Coronary artery (tissue), 2 donors: ENCODE measurements at regions not wholly inside any gene's neighbourhood (a gene's known extent, or its start where the extent isn't known, plus 50 kb on each side); places are given as distances from the start of the nearest gene placed in this dataset.

Experiments used
- DNase-seq: peaks from one replicate; pipeline ENCODE4 v3.0.0-alpha.2; 2017; ENCODE audit warnings: low spot score
- H3K27ac ChIP-seq, 2 donors: fragments of 200-600 bp; sonication (generic); one replicate each; pipeline ENCODE4 v1.5.1; 2016 to 2019
- H3K4me3 ChIP-seq: fragments of 200-600 bp; sonication (generic); 2 replicates; pipeline ENCODE4 v1.5.1; 2016; ENCODE audit warnings: mild to moderate bottlenecking, moderate library complexity
- TF ChIP-seq, protein P1 (sequence below): fragments of 200-600 bp; sonication (generic); IDR thresholded peaks from one replicate; pipeline ENCODE4 v1.5.1; 2019; ENCODE audit warnings: antibody characterized with exemption

- DNase-seq: no peak
- Histone ChIP-seq H3K4me3 (no peak overlapping the region), H3K27ac (no peak overlapping the region)
- TF ChIP-seq, protein P1, sequence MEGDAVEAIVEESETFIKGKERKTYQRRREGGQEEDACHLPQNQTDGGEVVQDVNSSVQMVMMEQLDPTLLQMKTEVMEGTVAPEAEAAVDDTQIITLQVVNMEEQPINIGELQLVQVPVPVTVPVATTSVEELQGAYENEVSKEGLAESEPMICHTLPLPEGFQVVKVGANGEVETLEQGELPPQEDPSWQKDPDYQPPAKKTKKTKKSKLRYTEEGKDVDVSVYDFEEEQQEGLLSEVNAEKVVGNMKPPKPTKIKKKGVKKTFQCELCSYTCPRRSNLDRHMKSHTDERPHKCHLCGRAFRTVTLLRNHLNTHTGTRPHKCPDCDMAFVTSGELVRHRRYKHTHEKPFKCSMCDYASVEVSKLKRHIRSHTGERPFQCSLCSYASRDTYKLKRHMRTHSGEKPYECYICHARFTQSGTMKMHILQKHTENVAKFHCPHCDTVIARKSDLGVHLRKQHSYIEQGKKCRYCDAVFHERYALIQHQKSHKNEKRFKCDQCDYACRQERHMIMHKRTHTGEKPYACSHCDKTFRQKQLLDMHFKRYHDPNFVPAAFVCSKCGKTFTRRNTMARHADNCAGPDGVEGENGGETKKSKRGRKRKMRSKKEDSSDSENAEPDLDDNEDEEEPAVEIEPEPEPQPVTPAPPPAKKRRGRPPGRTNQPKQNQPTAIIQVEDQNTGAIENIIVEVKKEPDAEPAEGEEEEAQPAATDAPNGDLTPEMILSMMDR: no peak
Observed at GRCh38 chr9:105188746-105189145, 55.7 kb upstream of the SLC44A1 start.

- Histone ChIP-seq H3K4me3 (no peak overlapping the region), H3K27ac (no peak overlapping the region)
- DNase-seq: no peak
- TF ChIP-seq, protein P1: no peak
Observed at GRCh38 chr9:105191508-105192121, 52.8 kb upstream of the SLC44A1 start.

DNA sequence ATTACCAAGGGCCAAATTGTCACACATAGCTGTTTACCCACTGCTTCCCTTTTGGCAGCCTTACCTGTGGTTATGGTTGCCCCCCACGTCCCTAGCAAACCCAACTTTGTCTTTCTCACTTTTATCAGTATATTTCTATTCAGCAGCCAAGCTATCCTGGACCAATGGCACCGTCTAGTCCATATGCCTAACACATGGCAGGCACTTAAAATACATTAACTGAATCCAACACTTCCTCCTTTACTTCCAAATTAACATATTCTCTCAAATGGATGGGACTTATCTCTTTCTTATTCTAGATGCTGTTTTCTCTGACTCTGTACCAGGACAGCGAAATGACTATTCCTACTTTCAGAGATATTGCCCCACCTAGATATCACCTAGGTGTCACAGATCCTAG lies 50.9 kb upstream of the SLC44A1 start:
- H3K4me3 ChIP-seq: no peak overlapping the region
- H3K27ac ChIP-seq: no peak overlapping the region
- TF ChIP-seq, protein P1: no peak
- no peak for DNase-seq

DNA sequence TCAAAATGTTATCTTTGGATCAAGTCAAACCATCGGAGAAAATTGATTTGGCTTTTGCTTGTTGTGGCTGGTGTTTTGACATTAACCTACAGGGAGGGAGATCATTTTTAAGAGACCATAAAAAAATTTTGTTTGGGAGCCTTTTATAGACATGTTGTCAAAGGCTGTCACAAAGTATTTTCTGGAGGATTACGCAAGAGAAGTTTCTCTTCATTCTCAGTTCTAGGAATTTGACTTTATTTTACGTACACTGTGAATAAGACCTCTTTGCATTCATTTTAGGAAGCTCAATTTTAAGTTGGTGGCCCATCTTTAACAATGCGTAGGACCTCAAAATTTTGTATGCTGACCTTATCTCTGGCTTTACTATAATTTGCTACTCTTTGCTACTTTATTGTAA lies 50.2 kb upstream of the SLC44A1 start:
- TF ChIP-seq, protein P1: no peak
- DNase-seq: no peak
- Histone ChIP-seq H3K27ac (no peak overlapping the region), H3K4me3 (no peak overlapping the region)
